Pancreas (tissue), 10 donors: ENCODE measurements at regions not wholly inside any gene's neighbourhood (a gene's known extent, or its start where the extent isn't known, plus 50 kb on each side); places are given as distances from the start of the nearest gene placed in this dataset.

Source experiments
- ATAC-seq, 4 donors: fragments of 200-7000 bp; cut with Tn5 transposase; one replicate each; pipeline versions ENCODE4 v1.8.0 to v1.9.1; 2020; ENCODE audit warnings: mild to moderate bottlenecking in 4 of 4, moderate library complexity in 4 of 4
- DNase-seq, 6 donors: peaks; one replicate each; pipeline ENCODE4 v3.0.0-alpha.2; 2020
- FAIRE-seq: peaks from 2 replicates; lab custom pipeline; 2012; peaks lifted over from hg19 to GRCh38; lab: Jason Lieb, UNC
- H3K27ac ChIP-seq, 4 donors: fragments of 200-600 bp; sonication (generic); 1 replicate in 3 of 4; 2 replicates in 1 of 4; pipeline versions ENCODE4 v1.5.0 to v1.8.0; 2020
- H3K27me3 ChIP-seq, 4 donors: fragments of 200-600 bp; one replicate each; pipeline ENCODE4 v1.8.0; 2021
- H3K36me3 ChIP-seq, 3 donors: fragments of 200-600 bp; sonication (generic) in 1 of 3; one replicate each; pipeline versions ENCODE4 v1.5.0 to v1.8.0; 2020 to 2021
- H3K4me1 ChIP-seq, 3 donors: fragments of 200-600 bp; one replicate each; pipeline ENCODE4 v1.8.0; 2021
- H3K4me3 ChIP-seq, 4 donors: fragments of 200-600 bp; sonication (generic) in 2 of 4; one replicate each; pipeline versions ENCODE4 v1.5.0 to v1.8.0; 2020 to 2021
- H3K9me3 ChIP-seq, 4 donors: fragments of 200-600 bp; one replicate each; pipeline ENCODE4 v1.8.0; 2021
- CTCF ChIP-seq, 4 donors: fragments of 200-600 bp; sonication (generic) in 3 of 4; IDR thresholded peaks; one replicate each; pipeline versions ENCODE4 v1.5.0 to v1.8.0; 2021; ENCODE audit warnings: antibody characterized with exemption in 4 of 4
- whole genome bisulfite sequencing, 2 donors: extraction: QIAGEN DNeasy Blood & Tissue Kit; methylation state at CpG; one replicate each; pipeline ENCODE4 v1.1.7; 2013; 5-methylcytosine and 5-hydroxymethylcytosine counted together
- intact Hi-C, 3 donors: fragments of 100-400 bp; cut with DNase I; formaldehyde crosslinking; loops; one replicate each; pipeline versions ENCODE4 v1.11.1 to v1.14.2; 2022
- donor health status: healthy with polysubstance abuse.
- donor health status: DM: no; HTN: no; CAD: no; lungs with moderate emphysema.
- donor health status: DM: no; HTN: no; CAD: no.
- donor health status: control.
- donor health status: control.
- donor health status: Bipolar disorder and iron deficiency.
- donor health status: DM: yes; HTN: yes; CAD: no.
- donor health status: DM: no; HTN: no; CAD: no.
- donor health status: DM: no; HTN: no; CAD: no.
- donor health status: DM: yes; HTN: yes; CAD: no.

- Histone ChIP-seq H3K27me3 (no peaks in the 10 kb centered on the region), H3K9me3 (no peaks in the 10 kb centered on the region), H3K36me3 (no peaks in the 10 kb centered on the region), H3K4me1 (no peaks in the 10 kb centered on the region), H3K27ac (no peak overlapping the region), H3K4me3 (no peak overlapping the region)
- intact Hi-C loops = no loop called here
- TF ChIP-seq CTCF (IDR thresholded peaks at IDR 0.05) = no peak
- DNase-seq = no peak
- ATAC-seq = no peak
- no peak for FAIRE-seq
- WGBS, 2 donors = 85 to 89% methylated on average over 2 of the region's 2 CpGs
Observed at GRCh38 chr3:187841560-187841959, 96.3 kb upstream of the BCL6 start.

- TF ChIP-seq CTCF (IDR thresholded peaks at IDR 0.05) = no peak
- Histone ChIP-seq H3K27me3 (no peaks in the 10 kb centered on the region), H3K4me3 (no peak overlapping the region), H3K36me3 (no peaks in the 10 kb centered on the region), H3K4me1 (no peaks in the 10 kb centered on the region), H3K27ac (no peak overlapping the region), H3K9me3 (no peaks in the 10 kb centered on the region)
- DNase-seq = no peak
- 76 to 80% methylated on average over 4 of the region's 4 CpGs for WGBS, 2 donors
- ATAC-seq = no peak
- intact Hi-C loops = no loop called here
- no peak for FAIRE-seq
Observed at GRCh38 chr3:187843654-187844053, 98.4 kb upstream of the BCL6 start.

- intact Hi-C loops = no loop called here
- 61% methylated on average over 6 of the region's 6 CpGs for WGBS, 2 donors
Observed at GRCh38 chr3:187844708-187845107, 99.4 kb upstream of the BCL6 start.

GRCh38 chr3:187845826-187846225 is 100.6 kb upstream of the BCL6 start:
- intact Hi-C loops = no loop called here
- H3K4me1 ChIP-seq = no peaks in the 10 kb centered on the region
- no peaks in the 10 kb centered on the region for H3K9me3 ChIP-seq
- ATAC-seq (no peak), FAIRE-seq (no peak), DNase-seq (no peak)
- no peak overlapping the region for H3K4me3 ChIP-seq
- no peaks in the 10 kb centered on the region for H3K27me3 ChIP-seq
- H3K36me3 ChIP-seq = no peaks in the 10 kb centered on the region
- WGBS, 2 donors = 77 to 79% methylated on average over 4 of the region's 4 CpGs
- no peak overlapping the region for H3K27ac ChIP-seq
- no peak for TF ChIP-seq CTCF (IDR thresholded peaks at IDR 0.05)

More at GRCh38 chr3:187844708-187845107, 99.4 kb upstream of the BCL6 start:
- Histone ChIP-seq H3K9me3 (no peaks in the 10 kb centered on the region), H3K4me1 (no peaks in the 10 kb centered on the region), H3K36me3 (no peaks in the 10 kb centered on the region), H3K4me3 (no peak overlapping the region), H3K27me3 (no peaks in the 10 kb centered on the region), H3K27ac (no peak overlapping the region)
- FAIRE-seq (no peak), ATAC-seq (no peak), DNase-seq (no peak)
- no peak for TF ChIP-seq CTCF (IDR thresholded peaks at IDR 0.05)

- H3K4me1 ChIP-seq = no peaks in the 10 kb centered on the region
- no peak overlapping the region for H3K4me3 ChIP-seq
- FAIRE-seq (no peak), DNase-seq (no peak), ATAC-seq (no peak)
- H3K9me3 ChIP-seq = no peaks in the 10 kb centered on the region
- no peaks in the 10 kb centered on the region for H3K36me3 ChIP-seq
- no peak for TF ChIP-seq CTCF (IDR thresholded peaks at IDR 0.05)
- H3K27ac ChIP-seq = no peak overlapping the region
- WGBS, 2 donors = 91 to 100% methylated on average over 1 of the region's 1 CpG
- intact Hi-C loops = no loop called here
- no peaks in the 10 kb centered on the region for H3K27me3 ChIP-seq
Observed at GRCh38 chr3:187848401-187848800, 103.1 kb upstream of the BCL6 start.
